DOHH2 (cell line): ENCODE measurements at regions not wholly inside any gene's neighbourhood (a gene's known extent, or its start where the extent isn't known, plus 50 kb on each side); places are given as distances from the start of the nearest gene placed in this dataset.

Source experiments
- H3F3A ChIP-seq: fragments of 200-600 bp; sonication (generic), shearing (Covaris generic); 2 replicates; pipeline ENCODE4 v1.6.0; 2016; ENCODE audit warnings: antibody characterized with exemption, mild to moderate bottlenecking; ENCODE audit not compliant: control insufficient read depth, insufficient read depth
- H3K27ac ChIP-seq: fragments of 200-600 bp; sonication (generic); 2 replicates; pipeline ENCODE4 v1.5.1; 2014; ENCODE audit warnings: low read depth, mild to moderate bottlenecking, low read length, moderate library complexity
- H3K27me3 ChIP-seq: fragments of 200-600 bp; sonication (generic); 2 replicates; pipeline ENCODE4 v1.6.1; 2014; ENCODE audit warnings: mild to moderate bottlenecking, low read length, mixed read lengths; ENCODE audit not compliant: control insufficient read depth
- H3K36me3 ChIP-seq: fragments of 200-600 bp; sonication (generic); 2 replicates; pipeline ENCODE4 v1.6.1; 2014; ENCODE audit warnings: mild to moderate bottlenecking, low read length, moderate library complexity, mixed read lengths; ENCODE audit not compliant: control insufficient read depth
- H3K4me1 ChIP-seq: fragments of 200-600 bp; sonication (generic); 2 replicates; pipeline ENCODE4 v1.6.1; 2014; ENCODE audit warnings: mild to moderate bottlenecking, low read length, mixed read lengths; ENCODE audit not compliant: control insufficient read depth
- H3K4me2 ChIP-seq: fragments of 200-600 bp; sonication (generic); 2 replicates; pipeline ENCODE4 v1.6.0; 2014; ENCODE audit warnings: mild to moderate bottlenecking, low read length, moderate library complexity
- H3K4me3 ChIP-seq: fragments of 200-600 bp; sonication (generic); 2 replicates; pipeline ENCODE4 v1.5.1; 2014; ENCODE audit warnings: mild to moderate bottlenecking, low read length, mixed read lengths
- H3K79me2 ChIP-seq: fragments of 200-600 bp; sonication (generic); 2 replicates; pipeline ENCODE4 v1.6.1; 2014; ENCODE audit warnings: mild to moderate bottlenecking, low read length, mixed read lengths; ENCODE audit not compliant: control insufficient read depth
- H3K9me2 ChIP-seq: fragments of 200-600 bp; sonication (generic); replicated peaks from 2 replicates; pipeline ENCODE4 v1.6.1; 2014; ENCODE audit warnings: mild to moderate bottlenecking, low read length, mixed read lengths; ENCODE audit not compliant: control insufficient read depth
- H3K9me3 ChIP-seq: fragments of 200-600 bp; sonication (generic); 2 replicates; pipeline ENCODE4 v1.6.1; 2014; ENCODE audit warnings: antibody characterized with exemption, low read length, mixed read lengths; ENCODE audit not compliant: control insufficient read depth, insufficient read depth
- H4K20me1 ChIP-seq: fragments of 200-600 bp; sonication (generic); 2 replicates; pipeline ENCODE4 v1.6.0; 2014; ENCODE audit warnings: low read depth, mild to moderate bottlenecking, antibody characterized with exemption, low read length, moderate library complexity; ENCODE audit not compliant: control insufficient read depth, insufficient read depth
- EZH2phosphoT487 ChIP-seq: fragments of 200-600 bp; sonication (generic); IDR thresholded peaks from 2 replicates; pipeline ENCODE4 v1.6.1; 2017; ENCODE audit warnings: borderline replicate concordance, mild to moderate bottlenecking, antibody characterized with exemption, low read length, moderate library complexity, mixed read lengths
- TF ChIP-seq, protein P1 (sequence below): fragments of 200-600 bp; sonication (generic); IDR thresholded peaks from one replicate; pipeline ENCODE4 v1.5.1; 2014; ENCODE audit warnings: antibody characterized with exemption, mild to moderate bottlenecking, low read depth, low read length; ENCODE audit not compliant: poor library complexity, severe bottlenecking

DNA sequence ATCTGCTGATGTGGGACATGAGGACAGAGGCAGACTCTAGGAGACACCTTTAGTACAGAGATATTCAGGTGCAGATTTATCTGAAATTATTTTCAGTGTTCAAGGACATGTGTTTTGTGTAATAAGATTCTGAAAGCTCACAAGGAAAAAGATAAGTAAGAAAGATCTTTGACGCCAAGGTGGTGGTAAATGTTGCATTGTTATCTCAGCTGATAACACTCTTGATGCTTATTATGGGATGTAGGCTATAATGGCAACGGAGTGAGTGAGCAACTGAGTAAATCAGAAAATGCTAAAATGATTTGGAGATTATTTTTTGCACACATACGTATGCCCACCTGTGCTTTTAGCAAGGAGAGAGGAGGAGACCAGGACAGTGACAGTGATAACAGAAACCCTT, 510.9 kb downstream of the KLF12 start:
- Histone ChIP-seq H3K36me3 (no peaks in the 10 kb centered on the region), H3K4me2 (no peak overlapping the region), H3K4me3 (no peak overlapping the region), H3K79me2 (no peaks in the 10 kb centered on the region), H4K20me1 (no peaks in the 10 kb centered on the region), H3K27ac (no peak overlapping the region), H3K9me3 (no peaks in the 10 kb centered on the region), H3K27me3 (no peaks in the 10 kb centered on the region), H3K9me2 (no peaks in the 10 kb centered on the region), H3F3A (no peaks in the 10 kb centered on the region), H3K4me1 (no peaks in the 10 kb centered on the region)
- no peak for TF ChIP-seq EZH2phosphoT487
- TF ChIP-seq, protein P1, sequence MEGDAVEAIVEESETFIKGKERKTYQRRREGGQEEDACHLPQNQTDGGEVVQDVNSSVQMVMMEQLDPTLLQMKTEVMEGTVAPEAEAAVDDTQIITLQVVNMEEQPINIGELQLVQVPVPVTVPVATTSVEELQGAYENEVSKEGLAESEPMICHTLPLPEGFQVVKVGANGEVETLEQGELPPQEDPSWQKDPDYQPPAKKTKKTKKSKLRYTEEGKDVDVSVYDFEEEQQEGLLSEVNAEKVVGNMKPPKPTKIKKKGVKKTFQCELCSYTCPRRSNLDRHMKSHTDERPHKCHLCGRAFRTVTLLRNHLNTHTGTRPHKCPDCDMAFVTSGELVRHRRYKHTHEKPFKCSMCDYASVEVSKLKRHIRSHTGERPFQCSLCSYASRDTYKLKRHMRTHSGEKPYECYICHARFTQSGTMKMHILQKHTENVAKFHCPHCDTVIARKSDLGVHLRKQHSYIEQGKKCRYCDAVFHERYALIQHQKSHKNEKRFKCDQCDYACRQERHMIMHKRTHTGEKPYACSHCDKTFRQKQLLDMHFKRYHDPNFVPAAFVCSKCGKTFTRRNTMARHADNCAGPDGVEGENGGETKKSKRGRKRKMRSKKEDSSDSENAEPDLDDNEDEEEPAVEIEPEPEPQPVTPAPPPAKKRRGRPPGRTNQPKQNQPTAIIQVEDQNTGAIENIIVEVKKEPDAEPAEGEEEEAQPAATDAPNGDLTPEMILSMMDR, result no peak

DNA sequence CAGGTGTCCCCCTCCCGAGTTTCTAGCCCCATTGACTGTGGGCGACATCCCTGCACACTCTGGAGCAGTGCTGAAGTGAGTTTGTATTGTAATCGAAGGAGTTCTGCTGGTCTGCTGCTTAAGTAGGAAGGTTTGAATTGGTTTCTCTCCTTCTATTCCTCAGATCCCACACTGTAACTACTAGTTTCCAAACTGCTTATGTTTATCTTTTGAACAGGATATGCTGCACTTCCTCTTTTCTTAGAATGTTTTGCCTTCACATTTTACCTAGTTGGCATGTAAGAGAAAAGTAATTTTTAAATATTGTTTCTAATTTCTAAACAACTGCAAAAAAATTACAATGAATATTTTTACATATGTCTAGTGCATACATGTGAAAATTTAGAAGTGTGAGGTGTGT, 511.8 kb downstream of the KLF12 start:
- H3K36me3 ChIP-seq, result no peaks in the 10 kb centered on the region
- no peak overlapping the region for H3K4me2 ChIP-seq
- no peak overlapping the region for H3K27ac ChIP-seq
- no peak for TF ChIP-seq EZH2phosphoT487
- TF ChIP-seq, protein P1, result no peak
- H3K4me1 ChIP-seq, result no peaks in the 10 kb centered on the region
- H3K9me2 ChIP-seq, result no peaks in the 10 kb centered on the region
- H3K27me3 ChIP-seq, result no peaks in the 10 kb centered on the region
- H3K79me2 ChIP-seq, result no peaks in the 10 kb centered on the region
- H4K20me1 ChIP-seq, result no peaks in the 10 kb centered on the region
- H3F3A ChIP-seq, result no peaks in the 10 kb centered on the region
- no peak overlapping the region for H3K4me3 ChIP-seq
- no peaks in the 10 kb centered on the region for H3K9me3 ChIP-seq

DNA sequence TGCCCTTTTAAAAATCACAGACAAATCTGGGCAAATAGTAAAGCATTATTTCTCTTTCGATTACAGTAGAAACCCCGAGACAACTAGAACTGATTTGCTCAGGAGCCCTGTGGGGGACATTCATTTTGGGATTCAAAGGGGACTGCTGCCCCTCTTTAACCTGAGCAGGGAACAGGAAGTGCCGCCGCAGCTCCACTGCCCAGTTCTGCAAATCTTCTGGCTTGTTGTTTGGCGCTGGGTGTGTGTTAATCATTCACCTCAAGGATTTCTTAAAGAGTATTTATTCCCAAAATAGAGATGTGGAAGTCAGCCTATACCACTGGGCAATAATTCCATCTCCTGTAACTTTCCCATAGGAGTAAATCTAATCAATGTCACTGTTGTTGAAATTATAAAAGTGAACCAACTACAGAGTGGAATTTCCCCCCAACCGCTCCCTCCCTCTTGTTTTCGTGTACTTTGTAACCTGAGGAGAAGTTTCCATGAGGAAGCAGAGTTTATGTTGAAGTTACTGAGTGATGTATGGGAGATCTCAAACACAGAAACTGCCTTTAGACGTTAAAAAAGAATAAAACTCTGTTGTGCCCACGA, 515.8 kb downstream of the KLF12 start:
- H3K27me3 ChIP-seq, result no peaks in the 10 kb centered on the region

More for the DNA sequence above, 515.8 kb downstream of the KLF12 start:
- Histone ChIP-seq H3K4me1 (no peaks in the 10 kb centered on the region), H3K9me3 (no peaks in the 10 kb centered on the region), H3K36me3 (no peaks in the 10 kb centered on the region), H3K27ac (no peak overlapping the region), H4K20me1 (no peaks in the 10 kb centered on the region), H3K79me2 (no peaks in the 10 kb centered on the region), H3K4me3 (no peak overlapping the region), H3K4me2 (no peak overlapping the region), H3K9me2 (no peaks in the 10 kb centered on the region), H3F3A (no peaks in the 10 kb centered on the region)
- no peak for TF ChIP-seq EZH2phosphoT487
- TF ChIP-seq, protein P1, result no peak
